SH-SY5Y (cell line): ENCODE measurements at regions not wholly inside any gene's neighbourhood (a gene's known extent, or its start where the extent isn't known, plus 50 kb on each side); places are given as distances from the start of the nearest gene placed in this dataset.

Source experiments
- GATA2 ChIP-seq: IDR thresholded peaks from 2 replicates; pipeline ENCODE4 v1.6.1; 2011; ENCODE audit warnings: mild to moderate bottlenecking, low read depth, low read length
- GATA3 ChIP-seq: IDR thresholded peaks from 2 replicates; pipeline ENCODE4 v1.6.1; 2011; ENCODE audit warnings: low read depth, mild to moderate bottlenecking, low read length, moderate library complexity

DNA sequence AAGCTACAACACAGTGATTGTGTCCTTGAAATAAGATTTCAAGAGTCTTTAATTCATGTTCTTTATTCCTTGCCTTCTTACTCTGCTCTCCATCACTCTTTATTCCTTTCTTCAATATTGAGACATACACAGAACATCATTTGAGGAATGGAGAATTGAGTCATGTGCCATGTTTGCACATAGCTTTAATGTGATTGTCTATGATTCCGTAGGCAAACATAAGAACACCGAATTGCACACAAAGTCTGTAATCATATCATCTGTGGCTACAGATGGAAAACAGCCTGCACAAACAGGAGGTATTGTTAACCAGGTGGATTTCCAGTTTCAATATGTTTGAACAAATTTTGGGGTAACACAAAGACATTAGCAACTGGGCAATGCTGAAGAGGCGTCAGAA, 571.6 kb upstream of the GJE1 start:
- TF ChIP-seq GATA3, result no peak
- no peak for TF ChIP-seq GATA2

DNA sequence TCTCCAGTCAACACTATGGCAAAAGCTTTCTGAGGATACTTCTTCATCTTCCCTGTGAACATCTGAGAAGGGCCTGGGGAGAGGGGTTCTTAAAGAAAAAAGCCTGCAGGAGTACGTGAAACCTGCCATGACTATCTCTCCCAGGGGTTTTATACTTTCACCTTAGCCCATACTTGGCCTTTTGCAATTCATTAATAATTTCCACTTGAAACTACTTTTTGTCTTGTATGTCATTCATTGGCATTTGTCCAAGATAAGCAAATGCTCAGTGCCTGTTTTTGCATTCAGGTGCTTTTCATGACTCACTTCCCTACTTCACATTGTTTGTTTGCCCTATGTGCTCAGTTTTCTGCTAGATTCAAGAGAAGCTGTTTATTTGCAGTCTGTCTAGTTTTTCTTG, 580.3 kb upstream of the GJE1 start:
- no peak for TF ChIP-seq GATA2
- no peak for TF ChIP-seq GATA3

DNA sequence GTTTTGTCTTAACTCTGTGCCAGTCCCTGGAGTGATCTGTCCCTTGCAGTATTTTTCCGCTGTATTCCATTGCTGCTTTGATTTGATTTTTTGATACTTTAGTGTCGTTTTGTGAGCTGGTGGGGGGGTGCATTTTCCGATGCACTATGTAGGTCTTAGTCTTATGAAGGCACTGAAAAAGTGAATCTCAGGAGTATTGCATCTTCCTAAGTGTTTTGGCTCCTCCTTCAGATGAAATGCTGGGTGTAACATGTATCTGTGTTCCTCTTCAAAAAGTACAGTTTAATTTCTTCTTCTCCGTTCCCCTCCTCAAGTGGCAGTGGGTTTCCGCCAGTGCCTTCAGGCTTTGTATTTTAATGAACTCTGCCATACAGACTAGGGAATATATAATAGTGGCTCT, 580.7 kb upstream of the GJE1 start:
- TF ChIP-seq GATA2 (no peak), GATA3 (no peak)

DNA sequence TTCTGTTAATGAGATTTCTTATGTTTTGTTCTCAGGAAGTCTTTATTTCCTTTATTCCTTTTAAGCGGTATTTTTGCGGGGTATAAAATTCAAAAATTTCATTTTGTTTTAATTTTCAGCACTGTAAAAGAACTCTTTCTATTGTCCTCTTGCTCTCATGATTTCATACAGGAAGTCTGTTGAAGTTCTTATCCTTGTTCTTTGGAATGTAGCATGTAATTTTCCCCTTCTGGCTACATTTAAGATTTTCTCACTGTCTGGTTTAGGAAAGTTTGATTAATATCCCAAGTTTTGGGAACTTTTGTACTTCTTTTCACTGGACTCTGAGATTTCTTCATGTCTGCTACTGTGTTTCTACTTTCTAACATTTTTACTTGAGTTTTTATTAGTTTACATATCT, 581.4 kb upstream of the GJE1 start:
- TF ChIP-seq GATA3, result no peak
- TF ChIP-seq GATA2, result no peak

DNA sequence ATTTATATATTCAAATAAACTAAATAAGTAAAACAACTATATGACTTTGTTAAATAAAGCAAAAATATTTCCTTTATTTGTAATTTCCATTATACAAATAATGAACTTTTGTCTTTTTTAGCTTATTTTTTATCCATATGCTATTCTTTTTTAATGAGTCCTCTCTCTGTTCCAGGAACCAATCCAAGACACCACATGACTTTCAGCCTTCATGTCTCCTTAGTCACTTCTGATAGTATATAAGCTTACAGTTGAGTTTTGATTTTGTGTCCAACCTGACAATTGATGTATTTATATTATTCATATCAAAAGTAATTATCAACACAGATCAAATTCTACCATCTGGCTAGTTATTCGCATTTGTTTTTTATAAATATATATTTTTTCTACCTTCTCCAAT, 582.3 kb upstream of the GJE1 start:
- TF ChIP-seq GATA3 (no peak), GATA2 (no peak)

DNA sequence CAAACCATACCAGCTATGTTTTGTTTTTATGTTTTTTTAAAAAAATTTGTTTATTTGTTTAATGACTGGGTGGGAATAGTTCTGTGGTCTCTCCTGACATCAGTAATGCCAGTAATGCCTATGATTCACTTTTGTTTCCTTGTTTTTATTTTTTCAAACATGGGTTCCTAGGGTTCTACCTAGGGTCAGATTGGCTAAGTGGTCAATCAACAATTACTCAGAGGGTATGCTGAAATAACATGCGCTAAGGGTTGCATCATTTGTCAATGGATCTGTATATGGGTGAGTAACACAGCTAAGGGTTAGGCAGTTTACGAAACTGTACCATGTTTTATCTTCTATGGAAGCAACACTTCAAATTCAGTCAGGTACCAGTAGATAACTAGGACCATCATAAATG, 583.8 kb upstream of the GJE1 start:
- TF ChIP-seq GATA3 (no peak), GATA2 (no peak)

DNA sequence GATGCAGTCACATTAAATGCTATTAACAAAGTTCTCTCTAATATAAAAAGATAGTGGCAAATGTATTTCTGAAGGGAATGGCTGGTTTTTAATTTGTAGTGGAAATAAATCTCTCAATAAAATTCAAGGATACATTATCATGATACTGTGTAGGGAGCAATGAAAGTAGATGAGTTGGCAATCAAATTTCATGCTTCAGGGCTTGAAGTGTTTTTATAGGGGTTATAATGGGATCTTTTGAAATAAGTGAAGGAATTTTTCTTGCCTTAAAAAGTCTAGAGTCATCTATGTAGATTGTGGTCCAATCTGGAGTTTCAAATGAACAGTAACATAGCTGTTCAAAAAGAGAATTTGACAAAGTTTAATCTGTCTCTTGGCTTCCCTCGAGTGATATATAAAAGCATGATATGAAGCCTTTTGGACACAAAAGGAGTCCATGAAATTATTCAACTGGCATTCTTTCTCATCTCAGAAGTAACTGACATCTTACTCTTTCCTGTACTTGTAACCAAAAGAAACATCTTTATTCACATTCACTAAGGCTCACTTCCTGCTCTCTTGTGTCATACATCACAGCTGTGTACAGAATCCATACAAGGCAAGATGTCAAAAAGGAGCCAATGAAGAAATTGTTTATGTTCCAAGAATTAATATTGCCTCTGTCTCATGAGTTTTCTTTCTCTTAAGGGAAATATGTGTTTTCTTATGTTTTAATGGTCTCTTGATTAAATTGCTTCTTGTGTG, 591.0 kb upstream of the GJE1 start:
- TF ChIP-seq GATA3 (no peak), GATA2 (no peak)

DNA sequence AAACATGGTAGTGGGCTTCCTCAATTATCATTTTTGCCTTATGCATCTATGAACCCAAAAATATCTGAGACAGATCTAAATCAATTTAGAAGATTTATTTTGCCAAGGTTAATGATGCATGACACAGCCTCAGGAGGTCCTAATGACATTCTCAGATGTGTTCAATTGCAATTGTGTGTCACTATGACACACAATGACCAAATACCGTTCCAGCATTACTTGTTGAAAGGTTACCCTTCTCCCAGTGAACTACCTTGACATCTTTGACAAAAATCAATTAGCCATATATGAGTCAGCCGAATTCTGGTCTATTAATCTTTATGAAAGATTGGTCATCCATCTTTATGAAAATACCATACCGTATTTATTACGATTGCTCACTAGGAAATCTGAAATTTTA, 592.5 kb upstream of the GJE1 start:
- TF ChIP-seq GATA3, result no peak
- no peak for TF ChIP-seq GATA2

DNA sequence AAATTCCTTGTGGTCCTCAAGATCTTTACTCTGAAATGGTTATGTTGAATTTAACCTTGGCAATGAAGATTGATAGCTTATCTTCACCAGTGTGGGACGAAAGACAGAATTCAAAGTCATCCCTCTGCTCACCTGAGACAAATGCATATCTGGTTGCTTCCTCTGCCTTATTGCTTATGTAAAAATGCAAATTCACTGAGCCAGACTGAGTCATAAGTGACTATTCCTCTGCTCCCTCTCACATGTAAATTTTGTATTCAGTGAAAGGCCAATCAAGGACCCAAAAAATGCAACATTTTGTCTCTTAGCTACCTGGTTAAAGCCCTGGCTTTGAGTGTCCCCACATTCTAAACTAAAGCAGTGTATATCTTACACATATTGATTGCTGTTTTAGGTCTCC, 593.1 kb upstream of the GJE1 start:
- TF ChIP-seq GATA3 (no peak), GATA2 (no peak)

DNA sequence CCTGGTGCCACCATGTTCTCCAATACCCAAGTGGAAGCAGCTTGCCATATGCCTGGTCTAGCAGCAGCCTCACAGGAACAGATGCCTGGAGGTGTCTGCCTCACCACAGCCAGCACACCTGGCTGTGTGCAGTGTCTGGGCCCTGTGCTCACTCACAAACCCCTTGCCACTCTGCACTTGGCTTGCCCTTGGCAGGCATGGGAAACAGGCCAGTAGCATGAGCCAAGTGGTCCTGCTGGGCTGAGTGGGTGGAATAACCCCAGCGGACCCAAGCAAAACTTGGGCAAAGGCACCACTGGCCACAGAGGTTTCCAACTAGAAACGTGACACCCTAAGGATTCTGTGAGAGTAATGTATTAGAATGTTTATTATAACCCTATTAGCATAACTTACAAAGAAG, 600.5 kb upstream of the GJE1 start:
- TF ChIP-seq GATA3 (no peak), GATA2 (no peak)

DNA sequence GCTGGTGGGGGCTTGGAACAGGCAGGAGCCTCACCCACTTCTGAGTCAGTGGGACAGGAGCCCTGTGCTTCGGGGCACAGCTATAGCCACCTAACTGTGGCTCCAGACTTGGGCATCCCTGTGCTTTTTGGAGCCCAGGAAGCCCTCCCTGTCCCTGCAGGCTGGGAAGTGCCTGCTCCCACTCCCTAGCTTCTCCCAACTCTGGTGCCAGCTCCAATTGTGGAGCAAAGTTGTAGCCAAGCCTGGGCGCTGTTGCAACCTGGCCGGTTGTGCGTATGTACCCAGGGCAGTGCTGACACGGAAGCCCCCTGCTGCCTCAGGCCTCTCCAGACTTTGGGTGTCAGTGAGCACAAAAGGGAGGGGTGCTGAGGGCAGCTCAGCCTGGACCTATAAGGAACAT, 601.7 kb upstream of the GJE1 start:
- TF ChIP-seq GATA2, result no peak
- no peak for TF ChIP-seq GATA3

DNA sequence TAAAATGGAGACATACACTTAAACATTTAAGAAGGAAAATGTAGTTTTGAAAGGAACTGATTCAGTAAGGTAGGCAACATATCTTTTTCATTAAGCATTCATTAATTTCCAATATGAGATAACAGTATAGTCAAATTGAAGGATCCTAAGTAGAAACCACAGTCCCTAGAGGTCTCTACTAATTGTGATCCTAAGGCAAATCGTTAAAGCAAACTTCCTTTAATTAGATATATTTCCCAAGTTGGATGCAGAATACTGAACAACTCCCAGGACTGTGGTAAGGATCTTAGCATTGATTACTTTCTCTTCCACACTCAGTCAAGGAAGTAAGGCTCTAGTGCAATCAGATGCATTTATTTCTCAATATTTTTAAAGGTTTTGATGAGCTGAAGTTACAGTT, 604.1 kb upstream of the GJE1 start:
- TF ChIP-seq GATA3 (no peak), GATA2 (no peak)

DNA sequence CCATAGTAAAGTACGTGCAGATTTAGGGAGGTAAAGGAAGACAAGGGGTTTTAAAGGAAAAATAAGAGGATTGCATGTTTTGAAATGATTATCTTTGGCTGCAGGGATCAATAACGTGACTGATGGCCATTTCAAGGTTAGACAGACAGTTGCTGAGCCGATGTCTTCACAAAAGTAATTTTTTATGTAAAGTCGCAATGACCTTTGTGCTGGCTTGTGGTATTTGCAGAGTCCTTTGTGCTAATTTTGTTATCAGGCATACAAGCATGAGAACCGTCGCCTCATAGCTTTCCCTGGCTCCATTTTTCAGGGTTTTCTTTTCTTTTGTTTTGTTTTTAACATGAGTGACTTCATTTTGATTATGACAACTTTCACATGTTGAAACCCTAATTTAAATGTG, 605.7 kb upstream of the GJE1 start:
- no peak for TF ChIP-seq GATA3
- TF ChIP-seq GATA2, result no peak

DNA sequence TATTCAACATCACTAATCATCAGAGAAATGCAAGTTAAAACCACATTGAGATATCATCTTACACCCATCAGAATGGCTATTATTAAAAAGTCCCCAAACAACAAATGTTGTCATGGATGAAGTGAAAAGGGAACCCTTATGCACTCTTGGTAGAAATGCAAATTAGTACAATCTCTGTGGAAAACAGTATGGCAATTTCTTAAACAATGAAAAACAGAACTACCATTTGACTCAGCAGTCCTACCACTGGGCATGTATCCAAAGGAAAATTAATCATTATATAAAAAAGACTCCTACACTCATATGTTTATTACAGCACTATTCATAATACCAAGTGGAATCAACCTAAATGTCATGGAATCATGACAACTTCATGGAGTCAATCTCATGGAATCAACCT, 611.3 kb upstream of the GJE1 start:
- TF ChIP-seq GATA2, result no peak
- TF ChIP-seq GATA3, result no peak

DNA sequence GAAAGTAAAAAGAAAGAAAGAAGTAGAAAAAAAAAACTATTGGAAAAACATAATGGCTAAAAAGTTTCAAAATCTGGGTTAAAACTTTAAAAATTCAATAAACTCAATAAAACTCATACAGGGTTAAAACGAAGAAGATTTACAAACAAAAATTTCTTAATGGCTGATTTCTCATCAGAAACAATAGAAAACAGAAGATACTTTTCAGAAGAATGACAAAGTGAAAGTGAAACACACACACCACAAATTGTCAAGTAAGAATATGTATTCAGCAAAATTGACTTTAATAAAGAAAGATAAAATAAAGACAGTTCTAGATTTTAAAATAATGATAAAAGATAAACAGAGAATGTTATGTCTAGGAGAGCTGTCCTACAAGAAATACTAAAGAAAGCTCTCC, 618.9 kb upstream of the GJE1 start:
- TF ChIP-seq GATA3 (no peak), GATA2 (no peak)

DNA sequence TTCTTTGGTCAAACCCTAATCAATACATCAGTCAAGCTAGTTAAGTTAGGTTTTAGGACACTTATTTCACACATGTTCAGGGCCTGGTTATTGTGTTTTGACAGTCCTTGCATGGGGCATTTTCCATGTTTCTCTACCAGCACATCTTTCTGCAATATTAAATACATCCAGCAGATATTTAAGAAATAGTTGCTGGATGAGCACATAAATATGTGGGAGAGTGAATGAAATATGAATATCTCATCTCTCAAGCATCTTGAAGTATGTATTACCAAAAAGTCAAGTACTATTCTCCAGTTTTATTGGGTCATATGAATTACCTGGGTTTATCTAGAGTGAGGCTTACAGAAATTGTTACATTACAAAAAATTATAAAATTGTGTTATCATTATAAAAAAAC, 621.9 kb upstream of the GJE1 start:
- TF ChIP-seq GATA3 (no peak), GATA2 (no peak)
